ENCODE measurements at regions not wholly inside any gene's neighbourhood (a gene's known extent, or its start where the extent isn't known, plus 50 kb on each side); places are given as distances from the start of the nearest gene placed in this dataset.

DNA sequence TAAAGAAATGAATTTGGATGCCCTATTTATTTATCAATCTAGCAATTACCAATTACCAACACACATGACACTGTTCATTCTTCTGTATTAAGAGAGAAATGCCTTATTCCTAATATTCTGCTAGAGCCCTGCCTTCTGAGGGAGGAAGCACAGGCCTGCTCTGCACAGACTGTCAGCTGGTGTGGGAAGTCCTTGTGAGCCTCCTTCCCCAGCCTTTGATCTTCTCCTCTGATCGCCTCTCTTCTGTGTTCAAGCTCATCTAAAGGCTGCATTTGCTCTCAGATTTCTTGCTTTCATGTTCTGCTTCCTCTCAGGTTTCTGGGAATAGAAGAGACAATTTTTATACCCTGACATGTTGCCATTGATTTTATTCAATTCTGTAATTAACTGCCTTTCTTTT lies 290.6 kb upstream of the UMPS start:
- no peak for DNase-seq (ENCODE audit: low read depth, low spot score)

GRCh38 chr3:124441766-124442165 lies 288.5 kb upstream of the UMPS start:
- DNase-seq (ENCODE audit: low read depth, low spot score): no peak

GRCh38 chr3:124442463-124442862 lies 287.8 kb upstream of the UMPS start:
- no peak for DNase-seq (ENCODE audit: low read depth, low spot score)

- no peak for DNase-seq (ENCODE audit: low read depth, low spot score)
These were observed 286.8 kb upstream of the UMPS start for GRCh38 chr3:124443446-124443845.

DNA sequence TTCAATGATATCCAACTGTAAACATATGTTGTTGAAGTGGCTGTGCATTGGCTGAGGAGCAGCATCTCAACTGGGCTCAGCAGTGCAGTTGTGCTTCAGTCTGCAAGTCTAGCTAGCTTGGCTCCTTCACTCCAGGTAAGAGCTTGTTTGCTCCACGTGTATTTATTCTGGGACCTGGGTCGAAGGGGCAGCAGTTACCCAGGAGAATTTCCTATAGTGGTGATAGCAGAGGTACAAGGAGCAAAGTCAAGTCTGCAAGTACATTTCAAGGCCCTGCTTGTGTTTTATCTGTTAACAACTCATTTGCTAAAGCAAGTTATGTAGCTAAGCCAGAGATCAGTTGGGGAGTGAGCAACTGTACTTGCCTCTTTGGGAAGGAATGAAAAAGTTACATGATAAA lies 286.2 kb upstream of the UMPS start:
- no peak for DNase-seq (ENCODE audit: low read depth, low spot score)

DNA sequence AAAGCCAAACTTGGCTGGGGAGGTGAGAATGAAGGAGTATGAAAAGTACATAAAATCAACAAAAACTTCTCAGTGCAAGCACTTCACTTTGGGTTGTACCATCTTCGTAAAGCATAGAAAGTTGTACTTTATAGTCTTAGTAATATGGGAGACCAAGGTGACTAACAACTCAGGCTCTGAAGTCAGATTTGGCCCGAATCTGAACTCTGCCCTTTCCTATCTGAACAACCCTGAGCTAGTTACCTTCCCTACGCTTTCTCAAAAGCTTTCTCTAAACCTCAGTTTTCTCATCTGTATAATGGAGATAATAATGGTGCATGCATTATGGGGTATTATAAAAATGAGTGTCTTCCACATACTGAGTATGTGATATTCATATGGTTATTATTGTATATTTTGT lies 285.4 kb upstream of the UMPS start:
- no peak for DNase-seq (ENCODE audit: low read depth, low spot score)

DNA sequence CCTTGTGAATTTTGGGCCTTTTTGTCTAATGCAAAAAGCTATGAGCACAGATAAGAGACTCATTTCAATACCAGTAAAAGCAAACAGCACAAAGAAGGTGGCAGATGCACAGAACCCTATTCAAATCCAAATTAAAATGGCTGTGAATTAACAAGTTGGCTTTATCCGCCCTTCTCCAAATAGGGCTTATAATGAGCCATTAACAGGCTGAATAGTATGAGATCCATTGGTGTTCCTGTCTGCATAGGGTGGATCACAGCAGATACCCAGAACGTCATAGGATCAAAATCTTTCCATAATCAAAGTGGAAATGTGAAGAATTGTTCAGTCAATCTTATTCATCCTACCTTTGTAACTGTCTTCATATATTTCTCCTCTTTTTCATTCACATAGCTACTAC lies 282.4 kb upstream of the UMPS start:
- DNase-seq (ENCODE audit: low read depth, low spot score): no peak

DNA sequence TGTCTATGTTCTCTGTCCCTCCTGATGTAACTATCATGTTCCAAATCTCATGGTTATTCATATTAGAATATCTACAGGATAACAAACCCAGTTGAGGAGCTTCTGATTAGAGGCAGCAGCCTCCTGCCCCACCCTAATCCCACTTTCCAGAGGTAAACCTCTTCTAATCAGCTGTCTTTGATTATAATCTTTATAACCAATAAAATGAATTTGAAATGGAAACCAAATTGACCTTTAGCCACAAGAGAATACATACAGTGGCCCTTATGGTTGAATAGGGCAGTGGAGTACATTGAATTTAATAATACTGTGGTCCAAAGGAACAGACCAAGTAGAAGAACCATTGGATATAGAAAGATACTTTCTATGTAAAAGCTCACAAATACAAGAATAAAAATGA lies 281.3 kb upstream of the UMPS start:
- no peak for DNase-seq (ENCODE audit: low read depth, low spot score)

DNA sequence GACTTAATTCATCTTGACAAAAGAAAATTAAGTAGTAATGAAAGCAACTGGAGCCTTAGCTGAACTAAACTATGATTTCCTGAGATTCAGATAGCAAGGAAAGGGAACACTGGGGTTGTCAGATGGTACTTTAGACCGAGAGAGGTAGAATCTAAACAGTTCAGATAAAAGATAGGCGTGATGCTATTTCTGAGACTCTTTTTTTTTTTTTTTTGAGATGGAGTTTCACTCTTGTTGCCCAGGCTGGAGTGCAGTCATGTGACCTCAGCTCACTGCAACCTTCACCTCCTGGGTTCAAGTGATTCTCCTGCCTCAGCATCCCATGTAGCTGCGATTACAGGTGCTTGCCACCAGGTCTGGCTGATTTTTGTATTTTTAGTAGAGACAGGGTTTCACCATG lies 279.9 kb upstream of the UMPS start:
- no peak for DNase-seq (ENCODE audit: low read depth, low spot score)

GRCh38 chr3:124451630-124452317 lies 278.5 kb upstream of the UMPS start:
- DNase-seq (ENCODE audit: low read depth, low spot score): no peak

DNA sequence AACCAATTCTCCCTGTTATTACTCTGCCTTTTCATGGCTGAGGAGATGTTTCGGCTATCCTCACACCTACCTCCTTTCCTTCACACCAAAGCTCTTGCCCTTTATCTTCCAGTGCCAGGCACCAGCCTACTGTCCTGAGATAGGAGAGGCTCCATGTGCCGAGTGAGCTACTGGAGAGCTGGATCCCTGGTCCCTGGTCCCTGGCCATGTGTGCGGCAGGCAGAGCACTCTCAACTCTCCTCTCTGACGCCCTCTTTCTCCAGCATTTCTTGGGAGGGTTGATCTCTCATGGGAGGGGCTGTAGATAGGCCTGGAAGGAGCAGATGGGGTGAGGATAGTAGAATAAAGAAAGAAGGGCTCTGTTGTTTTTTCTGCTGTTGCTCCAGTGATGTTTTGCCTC lies 277.1 kb upstream of the UMPS start:
- DNase-seq (ENCODE audit: low read depth, low spot score): no peak

GRCh38 chr3:124455891-124456290 lies 274.4 kb upstream of the UMPS start:
- DNase-seq (ENCODE audit: low read depth, low spot score): no peak

GRCh38 chr3:124456506-124456905 lies 273.7 kb upstream of the UMPS start:
- no peak for DNase-seq (ENCODE audit: low read depth, low spot score)

GRCh38 chr3:124459678-124460077 lies 270.6 kb upstream of the UMPS start:
- no peak for DNase-seq (ENCODE audit: low read depth, low spot score)

DNA sequence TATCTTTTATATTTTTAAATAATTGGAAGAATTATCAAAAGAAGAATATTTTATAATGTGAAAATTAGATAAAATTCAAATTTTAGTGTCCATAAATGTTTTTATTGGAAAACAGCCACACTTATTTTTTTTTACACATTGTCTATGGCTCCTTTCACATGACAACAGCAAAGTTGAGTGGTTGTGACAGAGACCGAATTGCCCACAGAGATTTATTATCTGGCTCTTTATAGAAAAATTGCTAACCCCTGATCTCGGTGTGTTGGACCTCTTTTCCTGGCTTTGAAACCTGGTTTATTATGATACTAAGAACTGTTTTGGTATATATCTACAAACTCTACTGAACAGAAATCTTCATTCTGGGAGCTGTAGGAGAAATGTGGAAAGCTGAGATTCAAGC lies 269.1 kb upstream of the UMPS start:
- DNase-seq (ENCODE audit: low read depth, low spot score): no peak

GRCh38 chr3:124461838-124462632 lies 268.2 kb upstream of the UMPS start:
- no peak for DNase-seq (ENCODE audit: low read depth, low spot score)

DNA sequence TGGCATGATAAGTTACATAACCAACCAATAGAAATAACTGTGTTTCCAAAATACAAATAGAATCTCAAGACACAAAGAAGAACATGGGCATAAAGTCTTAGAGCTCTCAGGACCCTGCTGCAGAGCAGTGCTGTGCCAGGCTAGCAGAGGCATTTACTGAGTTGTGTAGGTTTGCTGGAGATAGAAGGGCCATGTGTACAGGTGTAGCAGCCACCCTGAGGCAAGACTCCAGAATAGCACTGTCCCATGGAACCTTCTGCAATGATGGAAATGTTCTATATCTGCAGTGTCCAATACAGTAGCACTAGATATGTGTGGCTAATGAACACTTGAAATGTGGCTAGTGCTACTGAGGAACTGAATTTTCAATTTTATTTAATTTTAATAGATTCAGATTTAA lies 267.0 kb upstream of the UMPS start:
- DNase-seq (ENCODE audit: low read depth, low spot score): no peak

DNA sequence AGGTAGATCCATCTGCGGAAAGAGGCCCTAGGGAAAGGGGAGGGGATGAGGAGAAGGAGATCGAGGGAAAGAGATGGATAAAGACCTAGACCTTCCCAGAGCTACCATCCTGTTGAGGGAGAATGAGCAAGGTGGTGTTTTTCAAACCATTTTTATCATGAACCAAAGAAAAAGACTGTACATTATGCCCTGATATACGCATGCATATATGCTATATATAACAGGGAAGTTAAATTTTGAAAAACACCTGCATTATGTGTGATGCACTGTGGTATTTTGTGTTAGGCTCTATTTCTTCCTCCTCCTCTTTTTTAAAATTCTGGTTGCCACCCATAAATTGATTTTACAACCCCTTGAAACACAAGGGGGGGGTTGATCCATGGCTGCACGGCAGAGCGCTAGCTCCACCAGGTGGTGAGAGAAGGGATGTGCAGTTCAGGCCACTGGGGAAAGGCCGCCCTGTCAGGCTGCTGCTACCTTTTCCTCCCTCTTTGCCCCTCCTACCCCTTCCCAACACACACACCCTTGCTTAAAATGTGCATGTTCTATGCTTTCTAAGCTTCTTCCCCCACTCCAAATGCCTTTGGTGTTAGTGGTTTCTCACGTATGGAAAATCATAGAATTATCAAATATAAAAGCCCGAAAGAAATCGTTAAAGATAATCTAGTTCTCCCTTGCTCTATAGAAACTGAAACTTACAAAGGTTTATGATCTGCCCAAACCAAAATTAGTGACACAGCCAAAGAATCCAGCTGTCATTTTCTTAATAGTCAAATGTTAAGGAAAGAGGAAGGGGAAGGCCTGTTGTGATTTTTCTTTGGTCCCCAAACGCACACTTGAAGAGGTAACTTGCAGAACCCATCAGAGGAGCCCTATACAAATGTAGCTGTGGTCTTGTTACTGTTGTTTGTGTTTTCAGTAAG lies 262.0 kb upstream of the UMPS start:
- no peak for DNase-seq (ENCODE audit: low read depth, low spot score)

DNA sequence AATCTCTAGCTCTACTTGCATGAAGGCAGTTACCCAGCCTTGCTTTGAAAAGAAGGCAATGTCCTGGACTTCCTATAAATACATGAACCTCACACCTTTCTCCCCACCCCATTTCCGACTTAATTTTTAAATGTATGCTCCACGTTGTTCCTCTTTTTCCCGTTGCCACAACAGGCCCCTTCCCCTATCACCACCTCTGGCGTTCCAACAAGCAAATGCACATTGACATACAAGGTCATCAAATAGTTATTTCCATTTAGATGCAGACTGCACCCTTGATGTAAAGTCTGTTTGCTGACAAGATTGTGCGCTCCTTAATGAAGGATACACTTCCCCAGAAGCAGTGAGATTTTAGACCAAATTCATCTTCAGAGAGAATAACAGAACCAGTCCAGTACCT lies 260.7 kb upstream of the UMPS start:
- DNase-seq (ENCODE audit: low read depth, low spot score): no peak

DNA sequence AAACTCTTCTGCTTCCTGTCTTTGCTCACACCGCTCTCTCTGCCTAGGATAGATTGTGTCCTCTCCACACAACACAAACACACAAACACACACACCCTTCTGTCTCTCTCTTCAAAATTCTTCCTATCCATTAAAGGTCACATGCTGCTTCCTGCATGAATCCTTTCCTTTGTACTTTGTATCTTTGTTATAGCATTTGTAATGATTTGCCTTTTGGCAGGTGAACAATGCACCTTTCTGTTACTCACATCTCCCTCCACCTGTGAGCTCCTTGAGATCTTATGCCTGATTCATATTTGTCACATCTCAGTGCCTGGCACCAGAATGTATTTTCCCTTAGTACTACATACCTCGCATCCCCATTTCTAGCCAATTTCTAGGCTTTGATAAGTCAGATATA lies 251.4 kb upstream of the UMPS start:
- DNase-seq (ENCODE audit: low read depth, low spot score): no peak

DNA sequence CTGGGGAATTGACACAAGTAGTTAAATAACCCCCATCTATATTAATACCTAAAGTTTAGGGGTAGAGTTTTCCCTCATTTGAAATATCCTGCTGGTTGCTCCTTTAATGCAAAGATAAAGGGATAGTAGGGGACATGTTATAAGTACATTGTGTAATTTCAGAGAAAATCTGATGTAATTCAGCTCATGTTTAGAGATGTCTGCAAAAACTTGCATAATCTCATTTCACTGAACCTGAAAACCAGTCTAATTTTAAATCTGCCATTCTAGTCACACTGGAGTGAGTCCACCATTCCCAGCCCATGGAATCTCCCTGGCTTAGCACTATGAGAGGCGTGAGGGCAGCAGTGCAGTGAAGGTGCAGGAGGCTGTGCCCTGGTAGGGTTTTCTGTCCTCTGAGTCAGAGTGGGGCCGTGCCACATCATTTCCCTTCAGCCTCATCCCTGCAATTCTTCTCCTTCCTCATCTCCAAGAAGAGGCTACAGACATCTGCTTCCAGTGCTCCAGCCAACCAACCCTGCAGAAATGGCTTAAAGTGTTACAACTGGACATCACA lies 246.3 kb upstream of the UMPS start:
- no peak for DNase-seq (ENCODE audit: low read depth, low spot score)

DNA sequence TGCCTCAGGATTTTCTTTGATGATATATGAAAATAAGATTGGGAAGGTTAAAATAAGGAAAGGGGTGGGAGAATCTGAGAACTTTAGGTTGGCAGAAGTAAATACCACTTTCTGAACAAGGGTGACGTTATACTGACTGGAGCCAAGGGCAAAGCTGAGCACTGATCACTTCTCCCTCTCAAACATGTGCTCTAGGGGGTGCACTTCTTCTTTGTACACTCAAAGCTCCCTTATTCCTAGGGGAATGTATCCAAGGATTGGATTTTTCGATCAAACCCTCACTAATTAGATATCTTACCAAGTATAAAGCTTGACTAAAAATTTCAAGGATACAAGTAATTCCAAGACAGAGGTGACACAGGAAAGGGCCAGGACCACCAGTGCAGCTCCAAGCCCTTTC lies 243.9 kb upstream of the UMPS start:
- no peak for DNase-seq (ENCODE audit: low read depth, low spot score)

All from pulmonary artery endothelial cell (primary cell).